Heart left ventricle (tissue), 13 donors: ENCODE measurements at regions not wholly inside any gene's neighbourhood (a gene's known extent, or its start where the extent isn't known, plus 50 kb on each side); places are given as distances from the start of the nearest gene placed in this dataset.

Experiments used
- CTCF ChIP-seq, 12 donors: fragments of 200-600 bp; sonication (generic) in 4 of 12; IDR thresholded peaks; one replicate each; pipeline versions ENCODE4 v1.5.0 to v1.8.0; 2018 to 2022; ENCODE audit warnings: antibody characterized with exemption in 12 of 12, mild to moderate bottlenecking in 5 of 12
- POLR2A ChIP-seq, 2 donors: fragments of 450-650 bp; IDR thresholded peaks; one replicate each; pipeline ENCODE4 v1.6.1; 2017; ENCODE audit warnings: antibody characterized with exemption in 2 of 2, mild to moderate bottlenecking in 2 of 2, moderate library complexity in 2 of 2
- donor health status: ischemic (EF 13 %, LVEDD 7.1; RV severe dilation, severe dysfunction).
- donor health status: DM: no; HTN: yes; CAD: no.
- donor health status: DM: no; HTN: no; CAD: no.
- donor health status: ischemic (EF 25% LVEDD 6.9; RV normal size, moderate dysfunction).
- donor health status: ischemic (EF 25% LVEDD 5.7; RV mildly dilated, moderate dysfunction).
- donor health status: ischemic (EF 35%, LVEDD 5.7; RV mildly dilated, moderate dysfunction).
- donor health status: nonischemic (EF 11% LVEDD 7.7; RV severe dilation, severe dysfunction).
- donor health status: DM: yes; HTN: yes; CAD: no.
- donor health status: PGD.
- donor health status: ischemic (EF 29% LVEDD 5.4; RV normal size, mild dysfunction).
- donor health status: nonischemic (EF 23%, LVEDD 6.1; RV moderate dilation, normal function).

GRCh38 chr20:60408435-60408834 is 450.2 kb downstream of the CDH26 start:
- TF ChIP-seq CTCF (IDR thresholded peaks at IDR 0.05) (no peak), POLR2A (IDR thresholded peaks at IDR 0.05) (no peak)
